ENCODE measurements at regions not wholly inside any gene's neighbourhood (a gene's known extent, or its start where the extent isn't known, plus 50 kb on each side); places are given as distances from the start of the nearest gene placed in this dataset.

DNA sequence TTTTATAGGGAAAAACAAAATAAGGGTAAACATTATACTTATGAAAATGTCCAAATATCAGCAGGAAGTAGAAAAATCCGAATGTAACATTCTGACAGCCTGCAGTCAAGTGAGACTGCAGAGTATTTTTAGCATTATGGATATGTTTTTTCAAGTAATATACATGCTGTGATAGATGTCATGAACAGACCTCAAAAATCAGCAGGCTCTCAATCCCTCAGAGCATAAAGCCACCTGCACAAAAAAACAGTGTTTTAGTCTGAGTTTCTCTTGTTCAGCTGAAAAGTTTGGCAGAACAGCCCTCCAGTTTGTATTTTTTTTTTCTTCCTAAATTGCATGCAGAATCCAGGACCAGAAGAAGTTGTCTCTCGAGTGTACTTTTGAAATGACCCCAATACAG, 219.1 kb upstream of the FMN2 start:
- ChIA-PET CTCF (no interaction called here), POLR2A (ENCODE audit: unreplicated experiment) (no interaction called here)
- Histone ChIP-seq H3K27me3 (ENCODE audit: control insufficient read depth, insufficient read depth, low read length) (no peaks in the 10 kb centered on the region), H3K4me3 (ENCODE audit: insufficient read depth, low read depth, low read length) (no peak overlapping the region), H3K18ac (ENCODE audit: low read depth, low read length) (no peak overlapping the region), H3K9me1 (ENCODE audit: insufficient read depth, low read length) (no peaks in the 10 kb centered on the region), H4K91ac (ENCODE audit: insufficient read depth, low read depth, low read length) (no peak overlapping the region), H3K79me1 (ENCODE audit: low read depth in 1 of 2, low read length in 2 of 2) (no peaks in the 10 kb centered on the region), H2BK5ac (ENCODE audit: low read depth, low read length, poor library complexity, severe bottlenecking) (no peak overlapping the region), H3K9ac (ENCODE audit: low read depth, low read length) (no peak overlapping the region), H3K14ac (replicated peaks; ENCODE audit: low read depth, low read length) (no peak overlapping the region), H2BK15ac (ENCODE audit: low read depth, low read length) (no peak overlapping the region), H3K36me3 (ENCODE audit: control insufficient read depth, insufficient read depth, low read length) (no peaks in the 10 kb centered on the region), H3K27ac (ENCODE audit: insufficient read depth, low read length) (no peak overlapping the region), H3K56ac (ENCODE audit: extremely low read depth, insufficient read depth, low read length) (no peak overlapping the region), H3K23ac (ENCODE audit: low read depth, low read length) (no peak overlapping the region), H2BK20ac (ENCODE audit: low read depth, low read length) (no peak overlapping the region), H2AK5ac (ENCODE audit: low read depth, low read length) (no peak overlapping the region), H4K20me1 (ENCODE audit: insufficient read depth, low read length) (no peaks in the 10 kb centered on the region), H3K4ac (ENCODE audit: low read depth, low read length) (no peak overlapping the region), H4K8ac (ENCODE audit: low read depth in 2 of 2, low read length in 2 of 2) (no peak overlapping the region), H3K4me1 (ENCODE audit: control insufficient read depth, insufficient read depth, low read length) (no peaks in the 10 kb centered on the region), H2AFZ (replicated peaks; ENCODE audit: low read length, poor library complexity) (no peak overlapping the region), H2AK9ac (replicated peaks; ENCODE audit: low read depth, low read length, poor library complexity) (no peak overlapping the region), H3K4me2 (ENCODE audit: low read depth, low read length) (no peak overlapping the region), H3K9me3 (ENCODE audit: control insufficient read depth, insufficient read depth, low read length) (peaks cover 3% of the 10 kb centered on the region; the same call in 1 of the 2 replicates), H4K5ac (ENCODE audit: low read depth, low read length) (no peak overlapping the region), H2BK120ac (ENCODE audit: low read depth, low read length) (no peak overlapping the region)
- no CpG with 5 or more reads among the region's 2 CpGs for WGBS, 2 experiments (ENCODE audit: extremely low coverage in 2 of 2, insufficient read length in 1 of 2)
- DNase-seq (no peak), ATAC-seq (ENCODE audit: low read depth) (no peak)
- intact Hi-C loops (cut with micrococcal nuclease): no loop called here
- dilution Hi-C loops (cut with HindIII; ENCODE audit: low sequenced_read_pairs, unreplicated experiment): no loop called here
- no TSS peak for BruUV-seq (replicated peaks)
- in situ Hi-C loops (cut with MboI; ENCODE audit: low sequenced_read_pairs): no loop called here
- TF ChIP-seq RCOR1 (IDR thresholded peaks at IDR 0.05; ENCODE audit: insufficient replicate concordance, low read length) (no peak), FOS (IDR thresholded peaks at IDR 0.05; ENCODE audit: low read depth, low read length) (no peak), BHLHE40 (IDR thresholded peaks at IDR 0.05; ENCODE audit: low read depth, low read length) (no peak), MAZ (IDR thresholded peaks at IDR 0.05; ENCODE audit: borderline replicate concordance, low read depth, low read length) (no peak)
- TF ChIP-seq, protein P1, sequence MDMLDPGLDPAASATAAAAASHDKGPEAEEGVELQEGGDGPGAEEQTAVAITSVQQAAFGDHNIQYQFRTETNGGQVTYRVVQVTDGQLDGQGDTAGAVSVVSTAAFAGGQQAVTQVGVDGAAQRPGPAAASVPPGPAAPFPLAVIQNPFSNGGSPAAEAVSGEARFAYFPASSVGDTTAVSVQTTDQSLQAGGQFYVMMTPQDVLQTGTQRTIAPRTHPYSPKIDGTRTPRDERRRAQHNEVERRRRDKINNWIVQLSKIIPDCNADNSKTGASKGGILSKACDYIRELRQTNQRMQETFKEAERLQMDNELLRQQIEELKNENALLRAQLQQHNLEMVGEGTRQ (IDR thresholded peaks at IDR 0.05; ENCODE audit: low read depth, low read length): no peak

Measured in IMR-90 (cell line).